Tibial nerve (tissue), 4 donors: ENCODE measurements at regions not wholly inside any gene's neighbourhood (a gene's known extent, or its start where the extent isn't known, plus 50 kb on each side); places are given as distances from the start of the nearest gene placed in this dataset.

Source experiments
- EP300 ChIP-seq, 2 donors: sonication (generic); formaldehyde crosslinking; IDR thresholded peaks; one replicate each; pipeline ENCODE4 v1.6.1; 2017; ENCODE audit warnings: antibody characterized with exemption in 2 of 2, mild to moderate bottlenecking in 1 of 2
- POLR2A ChIP-seq, 2 donors: fragments of 450-650 bp; IDR thresholded peaks; one replicate each; pipeline ENCODE4 v1.6.1; 2017; ENCODE audit warnings: antibody characterized with exemption in 2 of 2, mild to moderate bottlenecking in 2 of 2, moderate library complexity in 2 of 2
- TF ChIP-seq, protein P1 (sequence below), 5 experiments: fragments of 200-600 bp in 3 of 5; fragments of 450-650 bp in 2 of 5; sonication (generic) in 3 of 5; IDR thresholded peaks; one replicate each; pipeline ENCODE4 v1.5.1; 2016 to 2019; ENCODE audit warnings: antibody characterized with exemption in 5 of 5, mild to moderate bottlenecking in 3 of 5, moderate library complexity in 2 of 5

DNA sequence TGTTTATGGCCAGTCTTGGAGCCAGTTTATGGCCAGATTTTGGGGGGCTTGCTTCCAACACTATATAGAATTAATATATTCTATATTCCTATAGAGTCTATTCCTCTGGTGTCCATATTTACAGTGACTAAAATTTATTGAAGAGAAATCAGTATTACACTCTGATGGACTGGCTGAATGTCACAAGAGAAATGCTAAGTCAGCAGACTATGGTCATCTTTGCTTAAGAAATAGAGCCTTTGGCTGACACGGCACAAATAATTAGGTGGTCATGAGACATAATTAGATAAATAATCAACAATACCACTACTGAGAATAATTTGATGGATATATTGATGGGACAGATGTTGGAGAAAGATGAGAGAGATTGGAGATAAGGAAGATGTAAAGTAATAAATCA is 272.9 kb downstream of the SLITRK5 start:
- TF ChIP-seq, protein P1, sequence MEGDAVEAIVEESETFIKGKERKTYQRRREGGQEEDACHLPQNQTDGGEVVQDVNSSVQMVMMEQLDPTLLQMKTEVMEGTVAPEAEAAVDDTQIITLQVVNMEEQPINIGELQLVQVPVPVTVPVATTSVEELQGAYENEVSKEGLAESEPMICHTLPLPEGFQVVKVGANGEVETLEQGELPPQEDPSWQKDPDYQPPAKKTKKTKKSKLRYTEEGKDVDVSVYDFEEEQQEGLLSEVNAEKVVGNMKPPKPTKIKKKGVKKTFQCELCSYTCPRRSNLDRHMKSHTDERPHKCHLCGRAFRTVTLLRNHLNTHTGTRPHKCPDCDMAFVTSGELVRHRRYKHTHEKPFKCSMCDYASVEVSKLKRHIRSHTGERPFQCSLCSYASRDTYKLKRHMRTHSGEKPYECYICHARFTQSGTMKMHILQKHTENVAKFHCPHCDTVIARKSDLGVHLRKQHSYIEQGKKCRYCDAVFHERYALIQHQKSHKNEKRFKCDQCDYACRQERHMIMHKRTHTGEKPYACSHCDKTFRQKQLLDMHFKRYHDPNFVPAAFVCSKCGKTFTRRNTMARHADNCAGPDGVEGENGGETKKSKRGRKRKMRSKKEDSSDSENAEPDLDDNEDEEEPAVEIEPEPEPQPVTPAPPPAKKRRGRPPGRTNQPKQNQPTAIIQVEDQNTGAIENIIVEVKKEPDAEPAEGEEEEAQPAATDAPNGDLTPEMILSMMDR (IDR thresholded peaks at IDR 0.05) = no peak
- TF ChIP-seq EP300 (IDR thresholded peaks at IDR 0.05) (no peak), POLR2A (IDR thresholded peaks at IDR 0.05) (no peak)
